ENCODE measurements at regions not wholly inside any gene's neighbourhood (a gene's known extent, or its start where the extent isn't known, plus 50 kb on each side); places are given as distances from the start of the nearest gene placed in this dataset.
"Not testable (repeated sequence)": the region's sequence is repeated elsewhere in the genome, so short reads cannot be mapped to it uniquely, and the experiment has no call there.

- not testable (repeated sequence) for TF ChIP-seq POLR2A, CTCF (IDR thresholded peaks at IDR 0.05)
These were observed 1193.6 kb downstream of the RPIA start for GRCh38 chr2:89885071-89885470.

Measured in uterus (tissue), 2 donors.